BJ (cell line): ENCODE measurements at regions not wholly inside any gene's neighbourhood (a gene's known extent, or its start where the extent isn't known, plus 50 kb on each side); places are given as distances from the start of the nearest gene placed in this dataset.

Experiments used
- CTCF ChIA-PET: fragments of 350-600 bp; formaldehyde crosslinking; extraction: SDS; loops from one replicate; lab custom pipeline; 2021; ENCODE audit warnings: antibody characterized with exemption, inconsistent platforms; lab: Yijun Ruan, JAX
- POLR2A ChIA-PET: fragments of 300-600 bp; sonication (Branson Sonifier 250); formaldehyde crosslinking; extraction: SDS; loops from one replicate; lab custom pipeline; 2021; ENCODE audit warnings: antibody characterized with exemption; lab: Charles Lee
- DNase-seq: peaks from one replicate; pipeline ENCODE4 v3.0.0-alpha.2; 2011; ENCODE audit warnings: low read depth
- H3K27me3 ChIP-seq: 2 replicates; pipeline ENCODE4 v1.6.0; 2011; ENCODE audit warnings: low read length; ENCODE audit not compliant: control insufficient read depth, insufficient read depth
- H3K36me3 ChIP-seq: 2 replicates; pipeline ENCODE4 v1.5.1; 2011; ENCODE audit warnings: low read length; ENCODE audit not compliant: control insufficient read depth, insufficient read depth
- H3K4me3 ChIP-seq: 2 replicates; pipeline ENCODE4 v1.5.1; 2011; ENCODE audit warnings: low read depth, mild to moderate bottlenecking, control low read depth, low read length
- CTCF ChIP-seq: IDR thresholded peaks from 2 replicates; pipeline ENCODE4 v1.5.1; 2011; ENCODE audit warnings: low read depth, mild to moderate bottlenecking, control low read depth, inconsistent platforms, low read length, moderate library complexity; ENCODE audit not compliant: insufficient read depth

DNA sequence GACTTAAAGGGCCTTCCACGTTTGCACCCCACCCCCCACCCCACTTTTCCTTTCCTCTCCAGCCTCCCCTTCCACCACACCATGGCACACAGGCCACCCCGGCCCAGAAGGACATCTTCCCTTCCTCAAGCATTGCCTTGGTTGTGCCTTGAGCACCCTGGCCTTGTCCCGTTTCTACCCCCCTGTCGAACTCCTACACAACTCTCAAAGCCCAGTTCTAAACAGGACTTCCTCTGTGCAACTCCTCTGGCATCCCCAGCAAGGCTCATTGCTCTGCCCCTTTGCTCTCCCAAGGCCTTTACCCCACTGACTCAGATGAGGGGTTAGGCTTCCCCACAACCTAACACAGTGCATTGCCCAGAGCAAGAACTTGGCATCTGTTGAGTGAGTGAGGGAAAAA is 136.1 kb downstream of the HERPUD2 start:
- DNase-seq, result no peak
- H3K36me3 ChIP-seq, result no peaks in the 10 kb centered on the region
- H3K4me3 ChIP-seq, result no peak overlapping the region
- TF ChIP-seq CTCF, result no peak
- ChIA-PET POLR2A (no interaction called here), CTCF (no interaction called here)
- H3K27me3 ChIP-seq, result no peaks in the 10 kb centered on the region; the same call in 1 of the 2 replicates

DNA sequence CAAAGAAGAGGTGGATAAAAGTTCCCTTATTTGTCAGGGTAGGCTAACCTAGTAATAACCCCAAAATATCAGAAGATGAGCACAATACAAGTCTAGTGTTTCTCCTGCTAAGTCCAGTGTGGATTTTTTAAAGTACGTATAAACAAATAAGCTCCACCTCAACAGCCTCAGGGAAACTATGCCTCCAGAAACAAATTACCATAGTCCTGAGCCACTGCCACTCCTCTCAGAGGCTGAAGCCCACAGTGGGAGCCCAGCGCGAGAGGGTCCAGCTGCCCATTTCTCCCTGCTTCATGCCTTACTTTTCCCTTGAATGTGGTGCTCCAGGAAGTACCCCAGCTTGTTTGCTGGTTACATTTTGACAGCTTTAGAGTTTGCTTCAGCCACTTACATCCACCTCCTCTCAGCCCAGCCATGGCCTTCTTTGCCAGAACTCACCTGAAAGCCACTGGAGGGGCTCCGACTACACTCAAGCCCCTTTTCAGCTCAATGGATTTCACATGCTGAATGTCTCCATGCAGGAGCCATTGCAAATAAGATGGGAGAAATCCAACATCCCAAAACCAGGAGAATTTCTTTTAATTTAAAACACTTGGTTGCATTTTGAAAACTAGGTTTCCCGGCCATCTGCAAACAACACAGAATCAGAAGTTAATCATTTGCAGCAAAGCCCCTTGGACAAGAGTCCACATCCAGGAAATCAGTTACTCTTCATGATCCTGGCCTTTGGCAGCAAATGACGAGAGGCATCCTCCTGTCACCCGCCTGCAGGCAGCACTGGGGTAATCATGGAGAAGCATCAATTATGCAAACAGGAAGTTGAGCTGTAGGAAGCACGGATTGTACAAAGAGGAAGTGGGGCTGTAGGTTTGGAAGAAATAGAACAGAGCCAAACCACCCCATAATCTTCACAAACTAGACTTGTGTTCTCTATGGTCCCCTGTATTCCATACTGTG is 138.1 kb downstream of the HERPUD2 start:
- ChIA-PET CTCF (interaction anchor here (1.6 kb wide), 1 partner anchor 19 kb away, joined by 5 read pairs; no protein-coding TSS in a partner anchor), POLR2A (no interaction called here)

DNA sequence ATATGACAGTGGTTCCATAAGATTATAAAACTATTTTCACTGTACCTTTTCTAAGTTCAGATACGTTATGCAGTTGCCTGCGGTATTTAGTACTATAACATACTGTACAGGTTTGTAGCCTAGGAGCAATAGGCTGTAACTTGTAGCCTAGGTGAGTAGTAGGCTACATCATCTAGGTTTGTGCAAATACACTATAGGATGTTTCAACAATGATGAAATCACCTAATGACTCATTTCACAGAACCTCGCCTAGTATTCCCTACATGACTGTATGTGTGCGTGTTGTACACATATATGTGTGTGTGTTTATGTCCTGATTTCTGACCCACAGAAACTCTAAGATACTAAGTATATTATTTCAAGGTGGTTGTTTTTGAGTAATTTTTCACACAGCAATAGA is 139.0 kb downstream of the HERPUD2 start:
- Histone ChIP-seq H3K4me3 (no peak overlapping the region), H3K36me3 (no peaks in the 10 kb centered on the region), H3K27me3 (no peaks in the 10 kb centered on the region; the same call in 1 of the 2 replicates)
- no peak for DNase-seq
- no peak for TF ChIP-seq CTCF
- ChIA-PET POLR2A (no interaction called here), CTCF (no interaction called here)

More for the DNA sequence above, 138.1 kb downstream of the HERPUD2 start:
- Histone ChIP-seq H3K27me3 (no peaks in the 10 kb centered on the region; the same call in 1 of the 2 replicates), H3K4me3 (no peak overlapping the region), H3K36me3 (no peaks in the 10 kb centered on the region)
- no peak for TF ChIP-seq CTCF
- no peak for DNase-seq

GRCh38 chr7:35555386-35555785 is 139.5 kb downstream of the HERPUD2 start:
- no peaks in the 10 kb centered on the region for H3K36me3 ChIP-seq
- POLR2A ChIA-PET, result no interaction called here
- no peak for DNase-seq
- no peak overlapping the region for H3K4me3 ChIP-seq
- CTCF ChIA-PET, result no interaction called here
- no peaks in the 10 kb centered on the region; the same call in 1 of the 2 replicates for H3K27me3 ChIP-seq
- TF ChIP-seq CTCF, result no peak

DNA sequence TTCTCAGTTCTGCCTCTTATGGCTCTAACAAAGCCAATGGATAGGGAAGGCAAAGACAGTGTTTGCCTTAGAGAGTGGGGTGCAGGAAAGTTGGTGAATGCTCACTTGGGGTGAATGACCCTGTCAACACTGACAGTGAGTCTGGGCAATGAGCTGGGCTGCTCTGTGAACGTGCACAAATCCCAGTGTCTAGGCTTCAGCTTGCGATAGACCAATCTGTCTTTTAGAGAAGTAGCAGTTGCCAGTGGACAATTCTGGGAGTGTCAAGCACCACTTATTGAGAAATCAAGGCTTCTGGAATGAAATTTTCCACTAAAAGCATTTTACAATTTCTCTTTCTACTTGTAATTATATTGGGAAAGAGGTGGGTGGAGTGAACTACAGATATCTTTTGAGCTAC is 141.4 kb downstream of the HERPUD2 start:
- Histone ChIP-seq H3K36me3 (no peaks in the 10 kb centered on the region), H3K27me3 (0 out of 2 replicates have a peak, but pooled peaks cover 2% of the 10 kb centered on the region), H3K4me3 (no peak overlapping the region)
- ChIA-PET CTCF (interaction anchor here (1.2 to 1.4 kb wide), 2 partner anchors 16 to 35 kb away, joined by 3 read pairs; no protein-coding TSS in a partner anchor), POLR2A (no interaction called here)
- no peak for TF ChIP-seq CTCF
- no peak for DNase-seq
